Cardiac muscle cell (in vitro differentiated cells and primary cell): ENCODE measurements at regions not wholly inside any gene's neighbourhood (a gene's known extent, or its start where the extent isn't known, plus 50 kb on each side); places are given as distances from the start of the nearest gene placed in this dataset.

Experiments used
- DNase-seq, 2 donors: peaks; one replicate each; pipeline versions ENCODE4 v3.0.0 to v3.0.0-alpha.2; 2010 to 2017; ENCODE audit warnings: low read depth in 1 of 2, low spot score in 1 of 2
- H3K27ac ChIP-seq: fragments of 200-600 bp; sonication (generic); 2 replicates; pipeline ENCODE4 v1.5.1; 2016
- H3K27me3 ChIP-seq: fragments of 200-600 bp; sonication (generic); 2 replicates; pipeline ENCODE4 v1.6.0; 2016; ENCODE audit warnings: control low read depth
- H3K36me3 ChIP-seq: fragments of 200-600 bp; sonication (generic); 2 replicates; pipeline ENCODE4 v1.5.1; 2016; ENCODE audit warnings: control low read depth
- H3K4me1 ChIP-seq: fragments of 200-600 bp; sonication (generic); 2 replicates; pipeline ENCODE4 v1.8.1; 2017; ENCODE audit warnings: low read depth, mild to moderate bottlenecking, mixed run types
- H3K4me3 ChIP-seq: fragments of 200-600 bp; sonication (generic); 2 replicates; pipeline ENCODE4 v1.5.1; 2016; ENCODE audit warnings: mild to moderate bottlenecking
- H3K9me3 ChIP-seq: fragments of 200-600 bp; sonication (generic); 2 replicates; pipeline ENCODE4 v1.5.1; 2017; ENCODE audit warnings: low read depth, mild to moderate bottlenecking, control low read depth
- CTCF ChIP-seq: IDR thresholded peaks from 2 replicates; pipeline ENCODE4 v1.5.1; 2012; ENCODE audit warnings: low read depth, mild to moderate bottlenecking, low read length

GRCh38 chr7:152969335-152969734, 209.8 kb downstream of the ACTR3B start:
- no peaks in the 10 kb centered on the region for H3K4me1 ChIP-seq
- no peaks in the 10 kb centered on the region for H3K9me3 ChIP-seq
- H3K27ac ChIP-seq, result no peak overlapping the region
- DNase-seq, result no peak
- no peaks in the 10 kb centered on the region for H3K27me3 ChIP-seq
- TF ChIP-seq CTCF, result no peak
- H3K4me3 ChIP-seq, result no peak overlapping the region
- no peaks in the 10 kb centered on the region for H3K36me3 ChIP-seq

DNA sequence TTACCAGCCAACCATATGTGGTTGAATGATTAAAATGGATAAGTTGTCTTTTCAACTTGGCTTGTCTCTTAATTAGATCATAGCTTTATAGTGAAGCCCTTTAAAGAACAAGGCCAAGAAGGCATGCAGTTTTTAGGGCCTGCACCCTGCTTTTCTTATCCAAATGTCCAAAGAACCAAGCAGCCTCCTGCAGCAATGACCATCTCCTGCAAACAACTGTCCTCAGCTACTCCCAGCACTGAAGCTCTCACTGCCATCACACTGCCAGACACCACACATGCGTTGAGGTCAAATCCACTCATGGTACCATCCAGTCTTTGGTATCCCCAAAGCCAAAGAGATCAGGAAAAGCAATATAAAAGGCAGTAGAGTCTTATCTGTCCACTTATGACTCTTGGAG, 210.3 kb downstream of the ACTR3B start:
- Histone ChIP-seq H3K4me3 (no peak overlapping the region), H3K4me1 (no peaks in the 10 kb centered on the region), H3K36me3 (no peaks in the 10 kb centered on the region), H3K9me3 (no peaks in the 10 kb centered on the region), H3K27me3 (no peaks in the 10 kb centered on the region), H3K27ac (no peak overlapping the region)
- DNase-seq, result no peak
- TF ChIP-seq CTCF, result no peak

DNA sequence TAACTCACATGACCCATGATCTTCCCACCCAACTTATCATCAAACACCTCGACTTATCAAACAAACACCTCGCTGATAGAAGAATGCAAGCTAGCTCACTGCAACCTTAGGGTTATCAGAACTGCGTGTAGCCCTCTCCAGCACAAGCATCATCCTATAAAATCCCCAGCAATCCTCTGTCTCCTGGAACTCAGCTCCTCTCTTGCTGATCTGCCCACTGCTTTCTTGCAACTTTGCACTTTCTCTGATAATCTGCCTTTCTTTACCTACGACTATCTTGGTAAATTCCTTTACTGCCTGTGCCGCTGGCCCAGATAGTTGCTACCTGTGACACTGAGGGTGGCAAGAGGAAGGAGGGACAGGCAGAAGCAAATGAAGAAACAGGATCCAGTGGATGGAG, 210.9 kb downstream of the ACTR3B start:
- DNase-seq, result no peak
- Histone ChIP-seq H3K4me1 (no peaks in the 10 kb centered on the region), H3K9me3 (no peaks in the 10 kb centered on the region), H3K27ac (no peak overlapping the region), H3K4me3 (no peak overlapping the region), H3K36me3 (no peaks in the 10 kb centered on the region), H3K27me3 (no peaks in the 10 kb centered on the region)
- TF ChIP-seq CTCF, result no peak

- Histone ChIP-seq H3K36me3 (no peaks in the 10 kb centered on the region), H3K4me1 (no peaks in the 10 kb centered on the region), H3K4me3 (no peak overlapping the region), H3K27ac (no peak overlapping the region), H3K9me3 (no peaks in the 10 kb centered on the region), H3K27me3 (no peaks in the 10 kb centered on the region)
- no peak for TF ChIP-seq CTCF
- DNase-seq, result no peak
Observed at GRCh38 chr7:152974577-152974976, 215.0 kb downstream of the ACTR3B start.

DNA sequence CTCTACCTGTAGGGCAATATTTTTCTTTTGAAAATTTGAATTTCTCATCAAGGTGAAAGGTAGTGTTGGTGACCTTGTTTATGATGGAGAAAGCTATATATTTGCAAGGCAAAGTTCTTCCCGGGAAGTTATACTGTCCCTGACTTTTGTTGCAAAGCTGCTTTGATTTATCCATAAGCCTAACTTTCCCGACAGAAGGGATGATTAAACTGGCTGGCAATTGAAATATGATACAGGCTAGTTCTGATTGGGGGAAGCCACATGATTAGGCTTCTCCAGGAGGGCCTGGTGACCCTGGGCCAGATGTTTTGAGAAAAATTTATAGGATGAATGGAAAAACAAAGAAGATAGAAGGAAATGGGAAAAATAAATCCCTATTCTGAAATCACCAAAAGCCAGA, 215.5 kb downstream of the ACTR3B start:
- DNase-seq, result no peak
- no peak overlapping the region for H3K4me3 ChIP-seq
- no peaks in the 10 kb centered on the region for H3K9me3 ChIP-seq
- H3K36me3 ChIP-seq, result no peaks in the 10 kb centered on the region
- no peak overlapping the region for H3K27ac ChIP-seq
- H3K27me3 ChIP-seq, result no peaks in the 10 kb centered on the region
- TF ChIP-seq CTCF, result no peak
- no peaks in the 10 kb centered on the region for H3K4me1 ChIP-seq

- DNase-seq, result no peak
- no peaks in the 10 kb centered on the region for H3K9me3 ChIP-seq
- H3K4me3 ChIP-seq, result no peak overlapping the region
- no peaks in the 10 kb centered on the region for H3K36me3 ChIP-seq
- TF ChIP-seq CTCF, result no peak
- no peaks in the 10 kb centered on the region for H3K4me1 ChIP-seq
- H3K27ac ChIP-seq, result no peak overlapping the region
- no peaks in the 10 kb centered on the region for H3K27me3 ChIP-seq
Observed at GRCh38 chr7:152979376-152979775, 219.8 kb downstream of the ACTR3B start.
